Right lung (tissue), 2 donors: ENCODE measurements at regions not wholly inside any gene's neighbourhood (a gene's known extent, or its start where the extent isn't known, plus 50 kb on each side); places are given as distances from the start of the nearest gene placed in this dataset.
A peak's percentile ranks its signal among the peaks of the same experiment; 100 is the strongest.

Source experiments
- DNase-seq, 2 donors: peaks; one replicate each; pipeline ENCODE4 v3.0.0-alpha.2; 2013

DNA sequence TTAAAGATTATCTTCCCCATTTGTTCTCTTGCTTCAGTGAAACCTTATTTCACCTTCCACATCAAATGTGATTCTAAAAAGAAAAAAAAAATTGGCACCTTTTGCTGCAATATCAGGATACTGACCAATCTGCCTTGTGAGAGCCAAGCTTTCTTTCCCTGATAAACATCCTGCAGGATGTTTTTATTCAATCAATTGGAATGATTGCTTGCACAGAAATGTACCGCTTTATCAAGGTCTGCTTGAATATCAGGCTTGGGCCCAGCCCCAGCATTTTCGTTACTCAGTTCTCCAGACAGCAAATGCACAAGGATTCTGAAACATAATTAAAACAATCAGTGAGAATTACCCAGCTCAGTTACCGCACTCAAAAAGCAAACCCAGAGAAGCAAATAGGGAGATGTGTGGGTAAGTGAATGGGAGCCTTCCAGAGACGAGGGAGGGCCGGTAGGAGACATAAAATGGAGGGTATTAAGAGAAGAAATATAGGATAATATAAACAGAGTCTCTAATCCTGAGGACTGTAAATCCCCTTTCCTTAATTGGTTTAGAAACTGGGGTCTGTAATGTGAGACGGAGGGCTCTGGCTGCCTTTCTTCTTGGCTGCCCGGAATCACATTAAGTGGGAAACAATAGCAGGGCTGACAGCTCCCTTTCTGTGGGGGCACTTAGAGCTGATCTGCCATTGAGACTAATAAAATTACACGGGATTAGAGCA, 291.8 kb downstream of the ICOS start:
- no peak for DNase-seq

DNA sequence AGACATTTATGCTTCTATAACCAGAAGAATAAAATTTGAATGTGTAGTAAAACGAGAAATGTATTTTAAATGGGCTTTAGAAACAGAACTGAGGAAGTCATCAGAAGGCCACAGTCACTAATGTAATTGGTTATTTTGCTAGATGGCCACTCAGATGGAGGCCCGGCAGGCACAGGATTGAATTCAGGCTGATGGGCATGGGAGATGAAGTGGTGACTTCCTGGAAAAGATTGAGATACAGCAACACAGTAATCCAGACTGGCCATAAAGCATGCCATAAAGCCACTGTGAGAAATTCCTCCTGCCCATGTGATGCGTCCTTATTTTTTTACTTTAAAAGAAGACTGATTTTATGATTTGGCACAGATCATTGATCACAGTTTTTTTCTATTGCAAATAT, 297.7 kb downstream of the ICOS start:
- DNase-seq = no peak

DNA sequence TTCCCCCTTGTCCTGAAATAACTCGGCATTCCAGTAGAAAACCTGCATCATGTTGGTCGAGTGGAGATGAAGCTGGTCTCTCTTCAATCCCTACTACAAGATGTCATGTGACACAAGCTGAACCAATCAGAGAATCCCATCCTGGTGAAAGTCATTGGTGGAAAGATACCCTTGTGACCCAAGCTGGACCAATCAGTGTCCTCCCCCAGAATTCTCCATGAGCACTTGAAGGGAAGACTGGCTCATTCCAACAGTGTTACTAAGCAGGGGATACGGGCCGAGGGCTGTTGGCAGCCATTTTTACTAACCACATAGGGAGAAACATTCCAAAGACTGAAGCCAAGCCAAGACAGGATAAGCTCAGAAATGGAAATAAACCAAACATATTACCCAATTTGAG, 298.3 kb downstream of the ICOS start:
- no peak for DNase-seq

DNA sequence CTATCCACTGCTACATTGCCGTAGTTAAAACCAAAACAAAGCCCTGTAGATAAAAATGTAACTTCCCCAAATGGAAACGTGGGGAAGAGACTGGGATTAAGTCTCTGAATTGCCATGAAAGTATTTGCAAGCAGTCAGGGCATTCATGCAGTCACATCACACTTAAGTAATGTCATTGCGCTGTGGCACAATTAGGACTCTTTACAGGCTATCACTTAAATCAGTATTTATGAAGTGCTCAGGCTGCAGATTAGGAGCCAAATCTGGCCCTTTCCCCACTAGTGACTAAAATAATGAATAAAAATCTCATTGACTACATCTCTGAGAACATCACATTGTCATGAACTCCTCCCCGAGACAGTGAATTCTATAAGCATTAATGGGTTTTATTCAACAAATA, 300.9 kb downstream of the ICOS start:
- peak in 1 of 2 donors; percentile 47 for DNase-seq

DNA sequence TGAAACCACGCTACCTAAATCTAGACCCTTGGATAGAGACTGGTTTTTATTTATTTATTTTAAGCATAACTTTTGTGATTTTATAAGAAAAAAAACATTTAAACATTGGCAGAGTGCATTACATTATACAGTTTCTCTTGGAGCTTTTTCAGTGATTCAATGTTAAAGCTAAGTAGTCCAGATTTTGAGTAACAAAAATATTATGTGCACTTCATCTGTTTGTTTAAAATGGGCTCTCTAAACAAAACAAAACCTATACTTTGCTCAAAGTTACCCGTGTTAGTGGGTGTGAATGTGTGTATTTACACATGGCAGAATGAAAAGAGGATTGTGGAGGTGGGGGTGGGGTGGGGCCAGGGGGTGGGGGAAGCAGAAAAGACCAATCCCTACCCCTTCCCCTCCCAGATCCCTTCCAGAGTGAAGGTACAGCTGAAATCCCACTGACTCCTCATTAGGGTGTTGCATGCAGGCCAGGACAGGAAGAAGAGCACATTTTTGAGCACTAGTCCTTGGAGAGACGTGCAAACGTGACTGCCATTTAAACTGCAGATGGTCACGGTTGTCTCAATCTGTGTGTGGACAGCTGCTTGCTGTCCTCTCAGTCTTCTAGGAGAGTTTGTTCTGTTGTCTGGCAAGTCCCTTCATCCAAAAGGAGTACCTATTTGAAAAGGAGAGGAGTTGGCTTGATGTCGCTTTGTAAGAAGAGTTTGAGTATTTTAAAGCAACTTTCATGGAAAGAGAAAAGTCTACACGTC, 303.0 kb downstream of the ICOS start:
- no peak for DNase-seq

DNA sequence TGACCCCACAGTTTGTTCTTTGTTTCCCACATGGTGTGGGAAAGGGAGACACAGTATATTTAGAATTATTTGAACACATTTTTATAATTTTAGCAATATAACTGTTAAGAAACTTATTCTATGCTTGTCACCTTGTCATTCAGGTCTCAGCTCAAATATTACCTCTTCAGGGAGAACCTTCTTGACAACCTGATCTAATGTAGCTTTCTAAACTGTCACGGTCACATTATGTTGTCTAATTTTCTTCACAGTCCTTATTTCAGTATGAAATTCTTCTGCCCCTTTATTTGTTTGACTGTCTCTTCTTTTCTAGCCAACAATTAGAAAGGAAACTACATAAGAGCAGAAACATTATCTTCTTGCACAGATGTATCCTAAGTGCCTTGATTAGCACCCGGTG, 304.3 kb upstream of the PARD3B start:
- no peak for DNase-seq

DNA sequence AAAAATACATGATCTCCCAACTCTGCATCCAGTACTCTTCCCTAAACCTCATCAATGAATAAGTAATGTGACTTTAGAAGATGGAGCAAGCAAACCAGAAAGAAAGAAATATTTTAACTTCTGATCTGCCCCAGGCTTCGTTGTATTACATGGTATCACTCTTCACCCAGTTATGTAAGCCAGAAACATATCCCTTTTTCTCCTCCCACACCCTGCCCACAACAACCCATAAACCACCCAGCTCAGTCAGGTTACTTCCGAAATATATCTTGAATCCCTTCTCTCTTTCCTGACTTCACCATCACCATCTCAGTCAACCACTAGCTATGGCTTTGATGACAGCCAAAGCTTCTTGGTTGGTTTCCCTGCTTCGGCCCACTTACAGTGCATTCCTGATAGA, 295.8 kb upstream of the PARD3B start:
- no peak for DNase-seq

DNA sequence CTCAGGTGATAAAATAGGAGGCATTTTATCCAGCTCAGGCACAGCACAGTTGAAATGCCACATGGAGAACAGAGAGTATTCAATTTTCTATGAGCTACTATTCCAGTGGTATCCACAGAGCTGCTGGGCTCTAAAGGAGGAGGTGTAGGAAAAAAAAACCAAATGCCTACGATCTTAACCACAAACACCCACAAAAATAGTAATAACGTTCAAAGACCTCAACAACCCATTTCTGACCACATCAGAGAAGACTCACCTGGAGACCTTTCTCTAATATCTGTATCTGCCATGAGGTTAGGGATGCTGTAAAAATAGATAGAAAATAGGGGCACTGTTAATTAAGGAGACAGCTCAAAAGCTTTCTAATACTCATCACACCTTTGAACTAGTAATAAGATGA, 294.6 kb upstream of the PARD3B start:
- no peak for DNase-seq

DNA sequence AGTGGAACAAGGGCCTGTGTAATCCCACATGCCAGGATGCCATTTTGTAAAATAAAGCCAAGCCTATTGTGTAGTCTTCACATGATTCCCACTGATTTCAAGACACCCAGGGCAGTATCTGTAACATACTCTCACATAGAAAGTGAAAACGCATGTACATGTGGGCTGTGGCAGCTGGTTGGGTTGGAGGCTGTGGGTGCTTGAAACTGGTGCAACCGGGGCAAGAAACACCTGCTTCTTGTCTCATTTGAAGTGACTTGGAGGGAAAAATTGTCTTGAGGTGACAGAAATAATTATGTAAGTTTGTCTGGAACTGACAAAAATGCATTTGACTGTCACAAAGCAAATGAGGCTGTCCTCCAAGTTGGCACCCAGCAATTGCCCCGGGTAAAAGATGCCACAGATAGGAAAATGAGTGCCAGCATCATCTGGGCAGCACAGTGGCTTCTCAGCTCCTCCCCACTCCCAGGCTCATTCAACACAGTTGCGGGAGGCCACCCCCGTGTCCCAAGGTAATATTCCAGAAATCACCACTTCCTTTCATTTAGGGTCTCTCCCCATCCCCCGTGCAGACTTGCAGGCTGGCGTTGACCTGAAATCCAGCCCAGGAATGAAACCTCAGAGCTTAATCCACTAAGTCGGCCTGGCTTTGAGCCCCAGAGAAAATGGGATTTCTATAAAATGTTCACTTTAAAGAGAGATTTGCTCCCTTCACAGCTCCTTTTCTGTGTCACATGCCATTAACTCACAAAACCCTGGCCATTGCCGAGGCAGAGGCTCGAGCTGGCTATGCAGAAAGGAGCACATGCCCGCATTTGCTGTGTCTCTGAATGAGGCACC, 293.9 kb upstream of the PARD3B start:
- DNase-seq = no peak

DNA sequence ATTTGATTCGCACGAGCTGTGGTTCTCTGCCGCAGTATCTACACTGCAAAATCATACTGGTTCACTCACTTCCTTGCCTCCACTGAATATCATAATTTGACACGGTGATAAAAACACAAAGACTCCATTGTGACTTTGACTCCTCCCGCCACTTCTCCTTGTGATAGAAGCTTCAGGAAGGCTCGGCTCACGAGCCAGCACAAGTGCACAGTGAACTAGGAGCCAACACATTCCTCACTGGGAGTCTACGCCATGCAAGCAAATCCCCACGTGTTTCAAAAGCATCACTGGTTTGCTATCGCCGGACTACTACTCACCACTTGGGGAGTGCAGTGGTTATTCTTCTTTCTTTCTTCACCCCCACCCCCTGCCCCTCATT, 293.3 kb upstream of the PARD3B start:
- no peak for DNase-seq

DNA sequence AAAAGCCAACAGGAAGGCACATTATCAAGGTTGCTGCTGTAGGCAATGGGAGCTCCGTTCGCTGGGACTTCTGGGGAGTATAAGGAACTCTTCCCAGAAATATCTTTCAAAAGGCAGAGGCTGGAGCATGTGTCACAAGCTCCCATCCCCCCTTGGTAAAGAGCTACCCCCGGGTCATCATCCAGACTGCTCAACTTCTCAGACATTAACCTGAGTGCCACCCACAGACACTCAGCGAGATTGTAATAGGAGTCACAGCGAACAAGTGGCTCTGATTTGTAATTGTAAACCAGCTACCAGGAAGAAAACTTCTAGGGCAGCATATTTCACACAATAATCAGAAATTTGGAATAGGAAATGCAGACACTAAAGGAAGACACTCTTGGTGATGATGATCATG, 290.2 kb upstream of the PARD3B start:
- no peak for DNase-seq

DNA sequence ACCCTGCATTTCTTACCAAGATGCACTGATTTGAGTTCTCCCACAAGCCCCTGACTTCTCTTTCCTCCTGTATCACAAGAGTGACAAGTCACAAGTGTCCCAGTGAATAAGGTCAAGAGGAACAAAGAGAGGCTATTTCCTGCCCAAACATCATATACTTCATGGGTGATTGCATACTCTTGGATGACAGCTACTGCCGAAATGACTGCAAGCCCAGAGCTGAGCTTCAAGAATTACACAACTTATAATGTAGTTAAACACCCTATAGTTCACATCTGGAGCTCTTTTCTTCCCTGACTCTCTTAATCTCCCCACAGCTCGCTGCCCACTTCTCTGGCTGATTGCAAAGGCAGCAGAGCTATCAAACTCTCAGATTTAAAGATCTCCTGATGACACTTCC, 289.7 kb upstream of the PARD3B start:
- DNase-seq = peak; percentile 33 to 46

DNA sequence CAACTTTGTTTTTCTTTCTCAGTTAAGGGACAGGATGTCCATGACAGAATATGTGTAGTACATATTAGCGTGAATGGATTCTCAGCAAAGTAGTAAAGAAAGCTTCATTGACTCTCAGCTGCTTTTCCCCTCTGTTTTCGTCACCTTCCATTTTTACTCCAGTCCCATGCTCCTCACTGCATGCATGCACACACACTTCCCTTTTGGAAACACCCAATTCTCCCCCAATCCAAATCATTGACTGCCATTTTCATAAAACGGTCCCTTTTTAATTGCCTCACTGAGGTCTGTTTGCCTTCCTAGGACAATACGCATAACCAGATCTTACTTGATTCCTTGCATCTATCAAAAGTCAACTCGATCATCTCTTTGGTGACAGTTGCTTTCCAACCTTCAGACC, 287.5 kb upstream of the PARD3B start:
- DNase-seq = no peak

DNA sequence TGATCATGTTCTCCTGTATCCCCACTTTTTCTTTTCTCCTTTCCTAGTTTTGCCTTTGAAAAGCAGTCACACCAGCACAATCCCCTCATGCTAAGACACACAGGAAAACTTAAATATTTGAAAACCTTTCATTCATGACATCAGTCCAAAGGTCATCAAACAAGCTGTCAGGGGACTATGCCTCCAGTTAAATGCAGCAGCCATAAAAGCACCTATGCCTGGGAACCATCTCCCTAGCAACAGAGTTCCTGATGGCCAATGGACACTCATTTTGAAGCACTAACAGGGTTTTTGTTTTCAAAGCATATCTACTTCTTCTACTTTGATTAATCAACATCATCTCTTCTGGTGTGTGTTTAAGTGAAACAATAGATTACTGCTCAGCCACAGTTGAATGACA, 286.4 kb upstream of the PARD3B start:
- no peak for DNase-seq

DNA sequence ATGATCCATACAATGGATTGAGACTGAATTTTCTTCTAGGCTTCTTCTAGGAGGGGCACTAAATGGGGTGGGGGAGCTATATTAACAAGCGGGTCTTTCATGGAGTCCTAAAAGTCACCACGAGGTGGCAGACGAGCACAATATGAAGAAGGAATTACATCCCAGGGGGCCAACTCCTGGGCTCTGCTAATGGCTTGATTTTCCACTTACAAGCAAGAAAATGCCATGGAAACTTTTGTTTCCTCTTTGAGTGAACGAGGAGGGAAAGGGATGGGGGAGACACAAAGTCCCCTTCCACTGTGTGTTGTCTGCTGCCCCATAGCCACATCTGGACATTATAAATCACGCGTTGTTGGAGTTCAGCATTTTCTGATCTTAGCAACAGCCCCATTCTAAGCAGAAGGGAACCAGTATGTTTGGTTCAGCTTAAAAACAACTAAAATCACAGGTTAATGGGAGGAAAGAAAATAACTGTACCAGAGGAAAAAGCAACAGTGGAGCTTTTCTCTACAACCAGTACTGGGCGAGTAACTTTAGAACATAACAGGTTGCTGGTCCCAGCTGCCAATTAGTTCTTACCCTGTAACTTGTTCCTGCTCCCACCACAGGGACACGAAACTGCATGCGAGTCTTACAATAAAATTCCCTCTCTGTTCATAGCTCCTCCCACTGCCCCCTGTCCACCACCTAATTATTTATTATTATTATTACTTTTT, 285.0 kb upstream of the PARD3B start:
- peak; percentile 67 to 75 for DNase-seq

DNA sequence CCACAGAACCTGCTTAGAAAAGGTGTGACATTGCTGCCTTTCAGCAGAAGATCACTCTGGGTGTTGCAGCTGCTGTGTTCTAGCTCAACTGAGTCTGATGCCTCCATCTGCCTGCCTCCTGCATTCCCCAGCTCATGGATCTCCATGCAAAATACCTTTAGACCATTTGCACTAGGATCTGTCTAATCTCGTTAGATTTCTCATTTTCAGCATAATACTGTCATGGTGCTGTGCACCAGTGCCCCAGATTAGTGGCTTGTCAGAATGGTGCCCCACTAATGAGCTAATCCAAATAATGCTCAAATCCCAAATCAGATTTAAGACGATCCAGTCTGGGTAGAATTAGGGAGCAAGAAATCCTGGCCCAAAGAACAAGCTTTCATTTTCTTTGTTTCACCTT, 284.4 kb upstream of the PARD3B start:
- DNase-seq = no peak

DNA sequence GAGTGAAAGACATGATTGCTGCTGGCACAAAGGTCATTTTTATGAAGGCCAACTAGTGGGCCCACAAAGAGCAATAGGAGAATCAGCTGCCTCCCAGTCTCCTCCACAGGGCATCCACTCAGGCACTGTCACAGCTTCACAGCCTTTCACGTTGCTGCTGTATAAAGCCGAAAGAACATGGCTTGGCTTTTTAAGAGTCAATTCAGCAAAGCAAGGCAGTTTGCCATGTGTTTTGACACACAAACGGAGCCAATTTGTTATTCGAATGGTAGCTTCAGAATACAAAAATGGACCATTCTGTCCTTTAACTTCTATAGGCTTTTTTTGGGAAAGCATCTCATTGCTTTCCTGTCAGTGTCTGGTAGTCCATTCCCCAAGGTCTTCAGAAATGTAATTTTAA, 283.4 kb upstream of the PARD3B start:
- DNase-seq = peak in 1 of 2 donors; percentile 38

DNA sequence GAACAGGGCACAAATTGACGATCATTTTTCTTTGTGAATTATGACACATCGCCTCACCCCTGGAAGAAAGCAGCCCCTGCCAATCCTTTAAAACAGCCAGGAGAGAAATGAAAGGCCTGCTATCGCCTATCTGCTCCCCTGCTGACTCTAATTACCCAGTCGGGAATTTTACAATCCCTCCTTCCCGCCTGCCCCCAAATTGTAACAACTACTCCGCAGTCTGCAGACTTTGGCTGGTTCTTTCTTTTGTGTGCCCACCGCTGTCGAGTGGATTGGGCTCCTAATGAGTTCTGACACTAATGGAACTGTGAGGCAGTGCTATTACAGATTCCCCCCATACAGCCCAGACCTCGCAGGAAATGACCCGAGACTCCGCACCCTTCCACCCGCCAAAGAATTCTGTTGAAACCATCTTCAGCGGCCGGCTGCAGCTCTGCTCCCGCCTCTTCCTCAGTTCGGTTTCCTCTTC, 281.2 kb upstream of the PARD3B start:
- no peak for DNase-seq

DNA sequence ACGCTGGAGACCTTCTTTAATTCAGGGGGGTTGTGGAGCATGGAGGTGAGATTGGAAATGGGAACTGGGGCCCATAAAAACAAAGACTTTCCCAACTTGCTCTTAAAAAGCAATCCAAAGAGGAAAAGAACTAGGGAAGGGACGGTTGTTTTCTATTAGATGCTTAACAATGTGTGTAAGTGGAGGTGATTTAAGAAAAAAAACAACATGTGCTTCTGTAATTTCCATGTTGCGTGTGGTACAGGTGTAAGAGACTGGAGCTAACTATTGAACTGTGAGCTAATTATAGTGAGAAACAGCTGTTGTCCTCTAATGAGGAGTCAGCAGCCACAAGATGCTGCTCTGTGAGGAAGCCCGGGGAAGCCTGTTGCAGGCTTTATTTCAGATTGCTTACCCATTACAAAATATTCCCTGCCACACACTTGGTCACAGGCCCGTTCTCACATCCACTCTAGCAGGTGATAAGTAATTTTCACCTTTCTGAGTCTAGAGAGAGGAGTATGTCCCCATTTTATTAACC, 280.6 kb upstream of the PARD3B start:
- DNase-seq = no peak

DNA sequence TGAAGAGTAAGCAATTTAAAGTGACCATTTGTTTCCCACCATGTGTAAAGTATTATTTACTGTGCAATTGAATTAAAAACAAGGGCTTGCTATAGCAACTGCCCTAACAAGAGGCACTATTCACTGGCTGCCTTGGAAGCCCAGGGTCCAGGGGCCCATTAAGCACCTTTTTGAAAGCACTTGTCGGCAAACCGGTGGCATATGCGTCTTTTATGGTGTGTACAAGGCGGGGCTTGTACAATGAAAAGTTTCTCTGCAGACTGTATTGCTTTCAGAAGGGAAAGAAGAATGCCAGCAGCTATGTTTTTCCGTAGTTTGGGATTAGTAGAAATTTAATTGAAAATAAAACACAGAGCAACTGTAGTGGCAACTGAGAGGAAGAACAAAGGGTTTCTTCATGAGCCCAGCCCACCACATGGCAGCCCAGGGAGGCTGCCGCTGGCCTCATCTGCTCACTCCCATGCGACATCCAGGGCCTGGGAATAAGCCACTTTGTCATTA, 279.5 kb upstream of the PARD3B start:
- DNase-seq = no peak

DNA sequence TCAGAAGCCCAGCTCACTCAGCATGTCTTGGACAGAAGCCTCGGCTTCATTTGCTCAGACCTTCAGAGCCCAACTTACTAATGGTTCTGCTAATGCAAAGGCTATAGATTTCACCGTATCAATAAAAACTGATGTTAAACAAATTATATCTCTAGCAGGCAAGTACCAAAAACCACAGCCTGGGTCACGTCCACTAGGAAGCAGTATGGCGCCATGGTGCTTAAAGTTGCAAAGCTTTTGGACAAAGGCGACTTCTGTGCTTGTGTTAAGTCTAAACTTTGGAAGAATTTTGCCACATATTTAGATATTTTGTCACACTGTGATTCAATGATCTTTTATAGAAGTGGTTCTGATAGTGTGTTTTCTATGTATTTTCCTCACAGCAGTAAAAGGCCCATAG, 276.8 kb upstream of the PARD3B start:
- DNase-seq = no peak

DNA sequence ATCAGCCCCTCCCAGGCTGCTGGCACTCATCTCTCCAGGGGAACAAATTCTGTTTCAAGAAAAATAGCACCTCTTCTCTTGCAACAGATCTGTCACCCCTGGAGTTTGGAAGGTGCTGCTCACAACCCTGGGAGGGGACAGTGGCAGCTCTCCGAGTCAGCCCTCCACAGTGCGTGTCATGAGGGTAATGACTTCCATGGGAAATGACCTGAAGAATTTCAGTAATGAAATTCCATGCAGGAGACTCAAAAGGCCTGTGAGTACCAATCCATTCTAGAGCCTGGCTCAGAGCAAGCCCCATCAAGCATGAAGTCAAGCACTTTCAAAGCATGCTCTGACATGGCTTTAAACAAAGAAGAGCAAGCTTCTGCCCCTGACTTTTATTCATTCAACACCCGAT, 276.3 kb upstream of the PARD3B start:
- no peak for DNase-seq
